Panc1 (cell line): ENCODE measurements at regions not wholly inside any gene's neighbourhood (a gene's known extent, or its start where the extent isn't known, plus 50 kb on each side); places are given as distances from the start of the nearest gene placed in this dataset.

Source experiments
- ATAC-seq: fragments of 200-7000 bp; cut with Tn5 transposase; 2 replicates; pipeline ENCODE4 v1.9.1; 2020; ENCODE audit warnings: mild to moderate bottlenecking, moderate library complexity
- BruUV-seq: library from RNA; stranded (reverse); fragments of 400-500 nt; replicated peaks from 2 replicates; lab custom pipeline; 2021; lab: Mats Ljungman, UMichigan
- CTCF ChIA-PET: fragments of 300-600 bp; sonication (Branson Sonifier 250); formaldehyde crosslinking; loops from one replicate; lab custom pipeline; 2022; ENCODE audit warnings: antibody characterized with exemption; lab: Charles Lee
- POLR2A ChIA-PET: fragments of 300-600 bp; sonication (Branson Sonifier 250); formaldehyde crosslinking; loops from one replicate; lab custom pipeline; 2022; ENCODE audit warnings: antibody characterized with exemption; lab: Charles Lee
- DNase-seq: peaks from one replicate; pipeline ENCODE4 v3.0.0-alpha.2; 2010; ENCODE audit warnings: low read depth, low spot score
- H3K27ac ChIP-seq: 2 replicates; pipeline ENCODE4 v1.5.1; 2011; ENCODE audit warnings: mild to moderate bottlenecking, low read length, inconsistent platforms
- H3K27me3 ChIP-seq: fragments of 200-500 bp; sonication (Bioruptor generic); 2 replicates; pipeline ENCODE4 v1.6.0; 2014; ENCODE audit warnings: low read length, inconsistent platforms; ENCODE audit not compliant: control insufficient read depth, insufficient read depth
- H3K36me3 ChIP-seq: fragments of 200-500 bp; sonication (Bioruptor generic); 2 replicates; pipeline ENCODE4 v1.5.1; 2014; ENCODE audit warnings: inconsistent platforms, mild to moderate bottlenecking, low read length, moderate library complexity; ENCODE audit not compliant: control insufficient read depth, insufficient read depth
- H3K4me1 ChIP-seq: 2 replicates; pipeline ENCODE4 v1.5.1; 2011; ENCODE audit warnings: inconsistent platforms, mild to moderate bottlenecking, low read length, moderate library complexity; ENCODE audit not compliant: control insufficient read depth, insufficient read depth
- H3K4me3 ChIP-seq, 2 experiments: 2 replicates each; pipeline ENCODE4 v1.5.1; 2011 to 2012; ENCODE audit warnings: low read depth in 2 of 2, low read length in 2 of 2, mild to moderate bottlenecking in 2 of 2, inconsistent platforms in 1 of 2, moderate library complexity in 1 of 2
- H3K9me3 ChIP-seq: fragments of 200-500 bp; sonication (Bioruptor generic); 2 replicates; pipeline ENCODE4 v1.5.1; 2014; ENCODE audit warnings: low read depth, mild to moderate bottlenecking, inconsistent platforms, low read length, moderate library complexity; ENCODE audit not compliant: control insufficient read depth, insufficient read depth
- POLR2AphosphoS5 ChIP-seq: IDR thresholded peaks from 2 replicates; pipeline ENCODE4 v1.6.1; 2012; ENCODE audit warnings: mild to moderate bottlenecking, low read depth, low read length, moderate library complexity
- SIN3A ChIP-seq: IDR thresholded peaks from 2 replicates; pipeline ENCODE4 v1.6.1; 2012; ENCODE audit warnings: low read depth, mild to moderate bottlenecking, low read length, moderate library complexity, borderline replicate concordance; ENCODE audit not compliant: insufficient read depth
- TCF7L2 ChIP-seq: IDR thresholded peaks from 2 replicates; pipeline ENCODE4 v1.6.1; 2011; ENCODE audit warnings: mild to moderate bottlenecking, low read depth, low read length, inconsistent platforms
- in situ Hi-C: cut with HindIII; loops from 2 replicates; pipeline ENCODE4 v1.10.0; 2016; ENCODE audit warnings: low sequenced_read_pairs, low pct_unique_long_range_greater_than_20kb
- intact Hi-C: fragments of 100-400 bp; cut with micrococcal nuclease; formaldehyde crosslinking; loops from one replicate; pipeline ENCODE4 v1.10.0; 2022; ENCODE audit not compliant: unreplicated experiment
- TF ChIP-seq, protein P1 (sequence below): fragments of 450-650 bp; IDR thresholded peaks from 2 replicates; pipeline ENCODE4 v1.5.1; 2017; ENCODE audit warnings: mild to moderate bottlenecking
- TF ChIP-seq, protein P2 (sequence below), 2 experiments: IDR thresholded peaks; 2 replicates each; pipeline ENCODE4 v1.6.1; 2011 to 2012; ENCODE audit warnings: low read depth in 2 of 2, control low read depth in 1 of 2, low read length in 1 of 2, mild to moderate bottlenecking in 1 of 2, moderate library complexity in 1 of 2; ENCODE audit not compliant: insufficient read depth in 1 of 2

DNA sequence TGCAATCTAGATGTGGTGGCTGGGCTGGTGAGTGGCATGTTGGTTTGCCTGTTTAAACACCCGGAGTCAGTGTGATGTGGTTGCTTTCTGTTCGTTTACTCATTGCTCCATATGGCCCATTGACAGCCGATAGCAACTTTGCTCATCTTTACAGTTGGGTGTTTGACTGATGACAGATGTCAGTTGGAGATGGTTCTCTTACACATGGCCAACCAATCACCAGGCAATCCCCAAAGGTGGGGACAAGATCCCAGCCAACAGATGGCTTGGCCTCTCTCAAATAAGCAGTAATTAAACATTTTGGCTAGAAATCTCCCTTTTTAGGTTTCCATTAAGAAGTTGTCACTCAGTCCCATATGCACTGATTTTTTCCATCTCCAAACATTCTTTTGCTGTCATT lies 497.1 kb upstream of the ARGLU1 start:
- POLR2A ChIA-PET: no interaction called here

DNA sequence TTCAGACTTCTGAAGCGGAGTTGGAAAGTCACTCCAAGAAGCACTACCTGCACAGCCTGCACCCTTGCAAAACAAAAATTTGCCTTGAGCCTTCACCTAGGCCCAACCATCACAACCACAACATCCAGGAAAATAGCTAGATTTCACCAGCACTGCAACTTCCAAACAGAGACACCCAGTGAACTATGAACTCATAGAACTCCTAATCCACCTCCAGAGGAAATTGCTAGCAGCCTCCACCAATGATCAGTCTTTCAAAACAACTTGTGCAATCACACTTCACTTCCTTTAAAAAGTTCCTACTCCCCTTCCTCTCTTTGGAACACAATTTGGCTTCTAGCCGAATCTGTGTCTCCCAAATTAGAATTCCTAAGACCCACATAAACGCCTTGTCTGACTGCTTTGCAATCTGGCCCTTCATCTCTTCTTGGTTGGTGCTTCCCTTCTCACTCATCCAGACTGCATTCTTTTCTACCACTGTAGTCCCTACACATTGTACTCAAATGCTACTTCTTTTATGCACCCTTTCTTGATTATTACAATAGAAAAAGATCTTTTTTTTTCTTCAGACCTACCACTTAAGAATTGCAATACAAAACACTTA lies 489.2 kb upstream of the ARGLU1 start:
- in situ Hi-C loops: no loop called here
- TF ChIP-seq POLR2AphosphoS5 (no peak), TCF7L2 (no peak), SIN3A (no peak)
- TF ChIP-seq, protein P1, sequence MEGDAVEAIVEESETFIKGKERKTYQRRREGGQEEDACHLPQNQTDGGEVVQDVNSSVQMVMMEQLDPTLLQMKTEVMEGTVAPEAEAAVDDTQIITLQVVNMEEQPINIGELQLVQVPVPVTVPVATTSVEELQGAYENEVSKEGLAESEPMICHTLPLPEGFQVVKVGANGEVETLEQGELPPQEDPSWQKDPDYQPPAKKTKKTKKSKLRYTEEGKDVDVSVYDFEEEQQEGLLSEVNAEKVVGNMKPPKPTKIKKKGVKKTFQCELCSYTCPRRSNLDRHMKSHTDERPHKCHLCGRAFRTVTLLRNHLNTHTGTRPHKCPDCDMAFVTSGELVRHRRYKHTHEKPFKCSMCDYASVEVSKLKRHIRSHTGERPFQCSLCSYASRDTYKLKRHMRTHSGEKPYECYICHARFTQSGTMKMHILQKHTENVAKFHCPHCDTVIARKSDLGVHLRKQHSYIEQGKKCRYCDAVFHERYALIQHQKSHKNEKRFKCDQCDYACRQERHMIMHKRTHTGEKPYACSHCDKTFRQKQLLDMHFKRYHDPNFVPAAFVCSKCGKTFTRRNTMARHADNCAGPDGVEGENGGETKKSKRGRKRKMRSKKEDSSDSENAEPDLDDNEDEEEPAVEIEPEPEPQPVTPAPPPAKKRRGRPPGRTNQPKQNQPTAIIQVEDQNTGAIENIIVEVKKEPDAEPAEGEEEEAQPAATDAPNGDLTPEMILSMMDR: no peak
- TF ChIP-seq, protein P2, sequence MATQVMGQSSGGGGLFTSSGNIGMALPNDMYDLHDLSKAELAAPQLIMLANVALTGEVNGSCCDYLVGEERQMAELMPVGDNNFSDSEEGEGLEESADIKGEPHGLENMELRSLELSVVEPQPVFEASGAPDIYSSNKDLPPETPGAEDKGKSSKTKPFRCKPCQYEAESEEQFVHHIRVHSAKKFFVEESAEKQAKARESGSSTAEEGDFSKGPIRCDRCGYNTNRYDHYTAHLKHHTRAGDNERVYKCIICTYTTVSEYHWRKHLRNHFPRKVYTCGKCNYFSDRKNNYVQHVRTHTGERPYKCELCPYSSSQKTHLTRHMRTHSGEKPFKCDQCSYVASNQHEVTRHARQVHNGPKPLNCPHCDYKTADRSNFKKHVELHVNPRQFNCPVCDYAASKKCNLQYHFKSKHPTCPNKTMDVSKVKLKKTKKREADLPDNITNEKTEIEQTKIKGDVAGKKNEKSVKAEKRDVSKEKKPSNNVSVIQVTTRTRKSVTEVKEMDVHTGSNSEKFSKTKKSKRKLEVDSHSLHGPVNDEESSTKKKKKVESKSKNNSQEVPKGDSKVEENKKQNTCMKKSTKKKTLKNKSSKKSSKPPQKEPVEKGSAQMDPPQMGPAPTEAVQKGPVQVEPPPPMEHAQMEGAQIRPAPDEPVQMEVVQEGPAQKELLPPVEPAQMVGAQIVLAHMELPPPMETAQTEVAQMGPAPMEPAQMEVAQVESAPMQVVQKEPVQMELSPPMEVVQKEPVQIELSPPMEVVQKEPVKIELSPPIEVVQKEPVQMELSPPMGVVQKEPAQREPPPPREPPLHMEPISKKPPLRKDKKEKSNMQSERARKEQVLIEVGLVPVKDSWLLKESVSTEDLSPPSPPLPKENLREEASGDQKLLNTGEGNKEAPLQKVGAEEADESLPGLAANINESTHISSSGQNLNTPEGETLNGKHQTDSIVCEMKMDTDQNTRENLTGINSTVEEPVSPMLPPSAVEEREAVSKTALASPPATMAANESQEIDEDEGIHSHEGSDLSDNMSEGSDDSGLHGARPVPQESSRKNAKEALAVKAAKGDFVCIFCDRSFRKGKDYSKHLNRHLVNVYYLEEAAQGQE (IDR thresholded peaks at IDR 0.05; ENCODE audit: insufficient read depth in 1 of 2, low read depth in 2 of 2, low read length in 1 of 2): no peak
- Histone ChIP-seq H3K4me1 (no peaks in the 10 kb centered on the region), H3K4me3 (no peak overlapping the region), H3K27ac (no peak overlapping the region), H3K36me3 (no peaks in the 10 kb centered on the region), H3K27me3 (no peaks in the 10 kb centered on the region), H3K9me3 (no peaks in the 10 kb centered on the region)
- ATAC-seq (no peak), DNase-seq (no peak)
- intact Hi-C loops: no loop called here
- ChIA-PET CTCF (interaction anchor here (0.5 kb wide), 1 partner anchor 980 kb away, joined by 7 read pairs; no protein-coding TSS in a partner anchor), POLR2A (no interaction called here)
- BruUV-seq: no TSS peak

More for the DNA sequence above, 497.1 kb upstream of the ARGLU1 start:
- no peak overlapping the region for H3K27ac ChIP-seq
- H3K4me1 ChIP-seq: no peaks in the 10 kb centered on the region
- BruUV-seq: no TSS peak
- no peak for ATAC-seq
- no peak for DNase-seq
- H3K9me3 ChIP-seq: no peaks in the 10 kb centered on the region
- TF ChIP-seq POLR2AphosphoS5: no peak
- TF ChIP-seq, protein P2 (IDR thresholded peaks at IDR 0.05; ENCODE audit: insufficient read depth in 1 of 2, low read depth in 2 of 2, low read length in 1 of 2): no peak
- no peak for TF ChIP-seq SIN3A
- TF ChIP-seq, protein P1: no peak
- TF ChIP-seq TCF7L2: no peak
- H3K4me3 ChIP-seq: no peak overlapping the region
- intact Hi-C loops: no loop called here
- no peaks in the 10 kb centered on the region for H3K27me3 ChIP-seq
- in situ Hi-C loops: no loop called here
- H3K36me3 ChIP-seq: no peaks in the 10 kb centered on the region
- CTCF ChIA-PET: no interaction called here
